Left ventricle myocardium inferior (tissue), 1 donor: ENCODE measurements at regions not wholly inside any gene's neighbourhood (a gene's known extent, or its start where the extent isn't known, plus 50 kb on each side); places are given as distances from the start of the nearest gene placed in this dataset.

Source experiments
- DNase-seq: peaks from one replicate; pipeline ENCODE4 v3.0.0-alpha.2; 2020
- H3K27ac ChIP-seq: fragments of 200-600 bp; replicated peaks from 2 replicates; pipeline ENCODE4 v1.8.0; 2021
- H3K27me3 ChIP-seq: fragments of 200-600 bp; 2 replicates; pipeline ENCODE4 v1.8.0; 2021; ENCODE audit warnings: low read depth
- H3K36me3 ChIP-seq: fragments of 200-600 bp; 2 replicates; pipeline ENCODE4 v1.8.0; 2021
- H3K4me1 ChIP-seq: fragments of 200-600 bp; 2 replicates; pipeline ENCODE4 v1.8.0; 2021
- H3K4me3 ChIP-seq: fragments of 200-600 bp; 2 replicates; pipeline ENCODE4 v1.8.0; 2021; ENCODE audit warnings: mild to moderate bottlenecking, moderate library complexity
- H3K9me3 ChIP-seq: fragments of 200-600 bp; replicated peaks from 2 replicates; pipeline ENCODE4 v1.8.0; 2021
- CTCF ChIP-seq: fragments of 200-600 bp; IDR thresholded peaks from 2 replicates; pipeline ENCODE4 v1.8.0; 2021; ENCODE audit warnings: antibody characterized with exemption, mild to moderate bottlenecking, borderline replicate concordance
- intact Hi-C: fragments of 100-400 bp; cut with micrococcal nuclease; formaldehyde crosslinking; loops from one replicate; pipeline ENCODE4 v1.11.0; 2022
- donor health status: DM: no; HTN: yes; CAD: no; lungs with severe emphysema.

GRCh38 chrX:69228732-69229131, 63.5 kb upstream of the PJA1 start:
- Histone ChIP-seq H3K9me3 (no peaks in the 10 kb centered on the region), H3K4me3 (no peak overlapping the region), H3K27ac (no peak overlapping the region), H3K4me1 (no peaks in the 10 kb centered on the region), H3K36me3 (no peaks in the 10 kb centered on the region), H3K27me3 (no peaks in the 10 kb centered on the region)
- no peak for DNase-seq
- intact Hi-C loops, result no loop called here
- no peak for TF ChIP-seq CTCF

GRCh38 chrX:69226459-69227158, 61.4 kb upstream of the PJA1 start:
- DNase-seq, result no peak
- H3K36me3 ChIP-seq, result no peaks in the 10 kb centered on the region
- peaks cover 4% of the 10 kb centered on the region for H3K4me1 ChIP-seq
- H3K27me3 ChIP-seq, result no peaks in the 10 kb centered on the region
- H3K4me3 ChIP-seq, result no peak overlapping the region
- no peak for TF ChIP-seq CTCF
- intact Hi-C loops, result no loop called here
- no peak overlapping the region for H3K27ac ChIP-seq
- H3K9me3 ChIP-seq, result no peaks in the 10 kb centered on the region

GRCh38 chrX:69222103-69223090, 57.1 kb upstream of the PJA1 start:
- H3K27me3 ChIP-seq, result no peaks in the 10 kb centered on the region
- peak; percentile 79 for TF ChIP-seq CTCF

GRCh38 chrX:69221239-69222102, 56.2 kb upstream of the PJA1 start:
- Histone ChIP-seq H3K27ac (no peak overlapping the region), H3K4me1 (peaks cover 9% of the 10 kb centered on the region), H3K27me3 (no peaks in the 10 kb centered on the region), H3K36me3 (no peaks in the 10 kb centered on the region), H3K4me3 (no peak overlapping the region), H3K9me3 (no peaks in the 10 kb centered on the region)
- TF ChIP-seq CTCF, result no peak
- DNase-seq, result no peak
- intact Hi-C loops, result loop anchor here (5.0 kb wide), 1 partner anchor 399 kb away; no protein-coding TSS in a partner anchor

More at GRCh38 chrX:69222103-69223090, 57.1 kb upstream of the PJA1 start:
- DNase-seq, result peak; percentile 50
- Histone ChIP-seq H3K36me3 (no peaks in the 10 kb centered on the region), H3K27ac (no peak overlapping the region), H3K4me3 (no peak overlapping the region), H3K9me3 (no peaks in the 10 kb centered on the region), H3K4me1 (peaks cover 4% of the 10 kb centered on the region)
- intact Hi-C loops, result loop anchor here (5.0 kb wide), 1 partner anchor 400 kb away; no protein-coding TSS in a partner anchor
